NCI-H187 treated with DMSO at 0.1 percent for 48 hours (cell line): ENCODE measurements at regions not wholly inside any gene's neighbourhood (a gene's known extent, or its start where the extent isn't known, plus 50 kb on each side); places are given as distances from the start of the nearest gene placed in this dataset.
"Not testable (repeated sequence)": the region's sequence is repeated elsewhere in the genome, so short reads cannot be mapped to it uniquely, and the experiment has no call there.

Experiments used
- DNase-seq: peaks from one replicate; lab custom pipeline; 2025; lab: John Stamatoyannopoulos, UW

GRCh38 chr10:33473688-33474087 is 139.2 kb upstream of the NRP1 start:
- DNase-seq, result no peak

GRCh38 chr10:33468006-33468405 is 133.5 kb upstream of the NRP1 start:
- DNase-seq, result not testable (repeated sequence)

GRCh38 chr10:33465747-33466146 is 131.3 kb upstream of the NRP1 start:
- no peak for DNase-seq

- no peak for DNase-seq
Measured at GRCh38 chr10:33463011-33463410, 128.5 kb upstream of the NRP1 start.

GRCh38 chr10:33461295-33461640 is 126.8 kb upstream of the NRP1 start:
- no peak for DNase-seq

- DNase-seq, result no peak
Measured at GRCh38 chr10:33460505-33461294, 126.2 kb upstream of the NRP1 start.

GRCh38 chr10:33459602-33460001 is 125.1 kb upstream of the NRP1 start:
- no peak for DNase-seq

- no peak for DNase-seq
Measured at GRCh38 chr10:33455029-33455428, 120.6 kb upstream of the NRP1 start.

GRCh38 chr10:33454554-33454953 is 120.1 kb upstream of the NRP1 start:
- no peak for DNase-seq

GRCh38 chr10:33453081-33454025 is 118.9 kb upstream of the NRP1 start:
- DNase-seq, result no peak

GRCh38 chr10:33448421-33449140 is 114.1 kb upstream of the NRP1 start:
- no peak for DNase-seq

GRCh38 chr10:33441561-33441960 is 107.1 kb upstream of the NRP1 start:
- no peak for DNase-seq

GRCh38 chr10:33434933-33435332 is 100.5 kb upstream of the NRP1 start:
- no peak for DNase-seq

- no peak for DNase-seq
Measured at GRCh38 chr10:33428682-33429081, 94.2 kb upstream of the NRP1 start.

GRCh38 chr10:33423154-33423529 is 88.7 kb upstream of the NRP1 start:
- DNase-seq, result no peak

- DNase-seq, result no peak
Measured at GRCh38 chr10:33422471-33423153, 88.1 kb upstream of the NRP1 start.

GRCh38 chr10:33421789-33422462 is 87.5 kb upstream of the NRP1 start:
- DNase-seq, result no peak

- no peak for DNase-seq
Measured at GRCh38 chr10:33419311-33419710, 84.8 kb upstream of the NRP1 start.

GRCh38 chr10:33418301-33418700 is 83.8 kb upstream of the NRP1 start:
- DNase-seq, result no peak

- DNase-seq, result no peak
Measured at GRCh38 chr10:33416691-33417090, 82.2 kb upstream of the NRP1 start.

GRCh38 chr10:33416209-33416608 is 81.7 kb upstream of the NRP1 start:
- DNase-seq, result no peak
